GM19238 (cell line): ENCODE measurements at regions not wholly inside any gene's neighbourhood (a gene's known extent, or its start where the extent isn't known, plus 50 kb on each side); places are given as distances from the start of the nearest gene placed in this dataset.

ENCODE experiments used
- DNase-seq: peaks from one replicate; pipeline ENCODE4 v3.0.0; 2011; ENCODE audit warnings: low spot score; ENCODE audit not compliant: insufficient read length

DNA sequence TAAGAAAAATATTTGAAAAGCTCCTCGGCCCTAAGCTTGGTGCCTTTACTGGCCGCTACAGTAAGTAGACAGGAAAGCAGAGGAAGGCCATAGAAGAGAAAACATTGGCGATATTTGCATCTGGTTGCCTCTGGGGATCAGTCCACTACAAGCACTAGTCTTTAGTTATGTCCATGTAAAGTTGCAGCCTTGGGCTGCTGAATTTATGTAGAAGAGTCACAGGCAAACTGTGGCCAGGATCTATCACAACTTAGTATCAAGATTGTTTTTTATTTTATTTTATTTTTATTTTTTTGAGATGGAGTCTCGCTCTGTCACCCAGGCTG, 228.7 kb upstream of the CAMK1G start:
- DNase-seq: no peak

DNA sequence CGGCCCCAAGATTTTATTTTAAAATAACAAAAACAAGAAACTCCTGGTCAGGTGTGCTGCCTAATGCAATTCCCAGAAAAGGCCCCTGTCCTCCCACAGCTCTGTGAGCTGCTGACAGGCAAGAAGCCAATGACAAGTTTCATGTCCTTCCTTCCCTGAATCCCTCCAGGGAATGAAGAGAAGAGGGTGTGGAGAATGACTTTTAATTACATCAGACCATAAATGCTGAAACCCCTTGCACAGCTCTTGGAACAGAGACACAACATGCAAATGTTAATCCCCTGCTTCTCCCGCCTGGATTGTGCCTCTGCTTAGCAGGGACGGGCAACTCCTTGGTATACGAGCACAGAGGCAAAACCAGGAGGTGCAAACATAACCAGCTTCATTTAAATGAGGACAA, 228.1 kb upstream of the CAMK1G start:
- DNase-seq: no peak

DNA sequence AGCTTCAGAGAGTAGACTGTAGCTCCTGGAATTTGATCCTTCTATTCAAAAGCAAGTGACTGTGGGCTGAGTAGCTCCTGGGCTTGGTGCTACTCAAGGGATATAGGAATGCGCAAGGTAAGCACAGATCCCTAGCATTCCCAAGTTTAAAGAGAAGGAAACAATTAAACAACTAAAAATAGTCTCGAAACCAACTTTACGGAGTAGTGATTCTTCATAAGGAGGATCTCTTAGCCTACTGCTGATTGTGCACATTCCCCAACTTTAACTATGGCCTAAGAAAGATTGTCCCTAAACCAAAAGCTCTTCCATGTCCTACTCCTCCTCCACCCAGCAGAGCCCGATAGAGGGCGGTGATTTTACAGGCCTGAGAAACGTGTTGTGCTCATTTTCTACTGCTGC, 226.5 kb upstream of the CAMK1G start:
- no peak for DNase-seq

DNA sequence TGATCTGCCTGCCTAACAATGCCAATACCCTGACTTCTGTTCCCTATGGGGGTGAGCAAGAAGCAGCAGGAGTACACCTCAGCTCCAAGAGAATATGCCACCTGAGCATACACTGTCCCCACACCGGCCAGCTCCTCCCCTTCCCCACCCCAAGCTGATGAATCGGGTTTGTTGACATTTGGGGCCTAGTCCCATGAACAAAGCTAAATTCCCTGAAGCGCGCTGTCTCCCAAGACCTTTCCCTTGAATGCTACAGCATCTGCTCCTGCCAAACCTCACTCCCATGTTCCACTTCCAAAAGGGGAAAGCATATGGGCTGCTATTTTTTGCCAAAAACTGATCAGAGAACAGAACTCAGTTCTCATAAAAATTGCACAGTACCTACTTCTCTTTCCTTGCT, 220.4 kb upstream of the CAMK1G start:
- DNase-seq: no peak

DNA sequence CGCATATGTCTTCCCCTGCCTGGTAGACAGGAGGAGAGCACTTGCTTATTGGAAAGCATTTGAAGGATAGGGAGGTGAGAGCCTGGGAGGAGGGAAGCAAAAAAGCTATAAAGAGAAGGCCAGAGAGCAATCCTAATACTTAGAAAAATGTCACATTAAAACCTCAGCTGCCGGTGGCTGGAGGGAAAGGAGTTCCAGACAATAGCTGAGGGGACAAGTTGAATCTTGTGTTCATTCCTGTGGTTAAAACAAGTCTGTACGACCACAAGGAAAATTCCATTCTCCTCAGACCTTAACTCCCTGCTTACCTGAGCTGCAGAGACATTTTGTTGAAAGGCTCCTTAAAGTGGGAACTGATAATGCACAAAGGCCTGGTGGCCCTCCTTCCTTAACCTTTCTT, 218.8 kb upstream of the CAMK1G start:
- DNase-seq: no peak

DNA sequence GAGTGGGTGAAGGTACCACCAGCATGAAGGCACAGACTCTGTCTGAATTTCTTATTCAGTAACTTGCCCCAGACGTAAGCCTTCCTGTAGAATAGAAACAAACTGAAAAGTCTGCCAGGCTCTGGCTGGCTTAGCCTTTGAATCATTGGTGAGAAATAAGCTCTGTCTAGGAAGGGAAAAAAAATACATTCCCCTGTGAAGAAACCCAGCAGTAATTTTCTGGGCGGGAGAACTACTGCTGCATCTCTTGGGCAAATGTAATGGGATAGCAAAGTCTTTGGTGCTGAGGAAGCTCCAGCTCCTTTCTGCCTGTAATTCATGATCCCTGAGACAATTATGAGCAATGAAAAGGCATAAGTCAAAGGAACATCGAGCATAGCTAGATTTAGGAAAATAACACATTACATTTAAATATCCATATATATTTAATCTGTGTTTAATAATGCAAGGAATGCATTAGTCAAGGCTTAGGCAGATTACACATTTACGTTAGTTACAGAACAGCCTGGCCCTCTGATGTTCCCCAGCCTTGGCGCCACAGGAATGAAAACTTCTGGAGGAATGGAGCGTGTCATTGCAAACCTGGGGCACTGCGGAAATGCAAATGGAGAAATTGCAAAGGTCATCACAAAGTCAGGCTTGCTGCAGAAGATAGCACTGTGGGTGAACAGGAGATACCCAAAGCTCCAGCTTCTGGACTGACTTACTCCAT, 216.3 kb upstream of the CAMK1G start:
- no peak for DNase-seq

DNA sequence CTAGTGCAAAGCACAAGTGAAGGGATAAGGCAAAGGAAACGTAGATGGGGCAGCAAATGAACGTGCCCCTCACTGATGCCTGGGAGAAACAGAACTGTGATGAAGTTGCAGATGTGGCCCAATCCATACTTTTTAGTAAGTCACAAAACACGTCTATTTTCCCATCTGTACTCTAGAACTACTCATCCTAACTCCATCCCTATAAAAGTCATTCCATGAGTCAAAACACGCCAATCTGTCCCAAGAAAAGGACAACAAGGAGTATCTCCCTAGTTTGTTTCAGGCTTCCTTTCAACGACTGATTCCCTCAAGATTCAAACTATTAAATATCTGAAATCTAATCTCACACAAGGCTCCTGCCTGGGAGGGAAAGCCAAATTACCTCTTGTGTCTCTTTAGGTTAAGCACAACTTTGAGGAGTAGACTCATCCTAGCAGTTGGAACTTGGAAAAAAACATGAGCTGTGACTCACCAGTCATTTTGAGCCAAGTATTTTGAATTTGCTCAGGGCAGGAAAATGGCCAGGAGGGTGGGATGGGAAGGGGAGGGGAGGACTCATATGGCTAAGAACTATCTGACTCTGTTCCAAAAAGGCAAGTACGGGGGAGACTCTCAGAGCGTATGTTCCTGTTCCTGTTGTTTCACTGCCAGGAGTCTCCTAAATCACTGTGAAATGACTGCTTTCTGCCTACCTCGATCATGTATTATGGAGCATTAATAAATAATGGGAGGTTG, 214.5 kb upstream of the CAMK1G start:
- no peak for DNase-seq

DNA sequence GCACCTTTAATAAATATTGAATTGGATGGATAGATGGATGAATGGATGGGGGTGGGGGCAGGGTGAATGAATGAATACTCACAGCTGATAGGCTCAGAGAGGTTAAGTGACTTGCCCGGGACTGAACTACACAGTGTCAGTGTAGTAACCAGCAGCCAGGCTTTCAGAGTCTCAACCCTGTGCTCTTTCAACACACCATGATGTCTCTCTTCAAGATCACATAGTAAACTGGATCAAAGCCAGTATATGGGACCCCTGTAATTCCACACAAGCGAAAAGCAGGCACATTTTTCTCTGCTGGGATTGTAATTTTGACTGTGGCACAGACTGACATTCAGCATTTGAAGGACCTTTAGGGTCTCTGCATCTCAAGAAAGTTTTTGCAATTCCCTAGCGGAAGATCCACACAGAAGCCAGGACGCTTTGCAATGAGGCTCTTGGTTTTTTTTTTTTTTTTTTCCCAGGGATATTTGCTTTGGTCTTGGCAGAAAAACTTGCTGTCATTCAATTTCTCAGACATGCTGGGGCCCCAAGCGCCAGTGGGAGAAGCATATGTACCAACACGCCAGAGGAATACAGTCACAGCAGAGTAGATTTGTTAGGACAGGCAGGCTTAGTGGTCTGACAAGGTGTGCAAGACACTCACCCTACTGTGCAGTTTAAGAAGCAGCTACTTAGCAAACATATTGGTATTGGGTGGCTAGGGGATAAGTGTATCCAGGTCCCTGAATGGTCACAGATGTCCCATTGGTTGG, 213.1 kb upstream of the CAMK1G start:
- DNase-seq: no peak

DNA sequence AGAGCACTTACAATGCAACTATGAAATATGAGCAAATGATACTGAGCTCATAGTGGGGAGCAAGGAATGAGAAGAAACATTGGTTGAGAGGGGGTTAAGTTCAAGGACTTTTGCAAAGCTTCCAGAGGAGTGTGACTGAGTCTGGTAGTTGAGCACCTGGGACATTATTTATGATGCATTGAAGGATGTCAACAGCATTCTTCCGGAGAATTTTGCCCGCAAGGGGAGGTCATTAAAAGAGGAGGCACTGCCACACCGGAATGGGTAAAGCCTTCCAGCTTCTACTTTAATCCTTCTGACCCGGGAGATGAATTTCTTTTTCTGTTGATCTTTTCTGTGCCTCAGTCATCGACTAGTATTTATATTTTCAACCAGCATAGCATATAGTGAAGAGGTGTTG, 208.4 kb upstream of the CAMK1G start:
- no peak for DNase-seq

DNA sequence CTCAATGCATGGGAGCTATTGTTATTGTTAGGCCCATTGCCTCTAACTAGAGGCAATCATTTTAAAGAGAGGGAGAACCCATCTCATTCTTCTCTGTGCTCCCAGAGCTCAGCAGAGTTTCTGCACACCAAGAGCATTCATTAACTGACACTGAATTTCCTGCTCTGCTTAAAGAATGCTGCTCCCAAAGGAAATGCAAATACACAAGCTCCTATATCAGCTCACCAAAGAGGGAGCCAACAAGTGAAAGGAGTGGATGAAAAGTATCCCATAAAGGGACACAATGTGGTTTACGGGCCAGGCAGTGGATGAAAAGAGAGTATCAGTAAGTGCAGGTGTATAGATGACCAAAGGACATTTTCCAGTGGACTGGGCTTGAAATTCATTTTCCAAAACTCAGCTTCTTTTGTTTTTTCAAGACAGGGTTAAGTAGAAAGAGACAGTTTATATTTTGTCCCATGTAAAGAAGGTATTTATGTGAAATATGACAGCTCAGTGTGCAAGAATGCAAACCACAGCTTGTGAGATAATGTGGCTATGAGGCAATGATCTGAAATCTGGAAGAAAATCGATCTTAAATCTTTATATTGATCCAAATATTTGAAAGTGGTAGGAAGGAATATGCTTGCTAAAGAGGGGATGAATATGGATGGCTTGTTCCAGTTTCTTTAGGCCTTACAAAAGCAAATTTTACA, 207.7 kb upstream of the CAMK1G start:
- DNase-seq: no peak

DNA sequence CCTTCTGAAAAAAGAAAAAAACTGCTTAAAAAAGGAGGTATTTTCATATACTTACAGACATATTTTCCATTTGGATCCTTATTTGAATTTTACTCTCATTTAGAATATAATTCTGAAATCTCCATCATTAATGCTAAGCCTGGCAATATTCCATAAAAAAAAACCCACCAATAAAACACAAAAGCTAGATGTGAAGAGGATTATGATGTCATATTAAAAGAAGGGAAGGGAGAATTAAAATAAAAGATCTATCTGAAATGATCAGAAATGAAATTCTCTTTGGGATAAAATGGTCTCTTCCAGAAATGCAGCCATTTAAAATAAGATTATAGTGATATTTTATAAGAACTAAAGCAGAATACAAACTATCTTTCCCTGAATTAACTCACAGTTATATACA, 206.7 kb upstream of the CAMK1G start:
- DNase-seq: no peak

DNA sequence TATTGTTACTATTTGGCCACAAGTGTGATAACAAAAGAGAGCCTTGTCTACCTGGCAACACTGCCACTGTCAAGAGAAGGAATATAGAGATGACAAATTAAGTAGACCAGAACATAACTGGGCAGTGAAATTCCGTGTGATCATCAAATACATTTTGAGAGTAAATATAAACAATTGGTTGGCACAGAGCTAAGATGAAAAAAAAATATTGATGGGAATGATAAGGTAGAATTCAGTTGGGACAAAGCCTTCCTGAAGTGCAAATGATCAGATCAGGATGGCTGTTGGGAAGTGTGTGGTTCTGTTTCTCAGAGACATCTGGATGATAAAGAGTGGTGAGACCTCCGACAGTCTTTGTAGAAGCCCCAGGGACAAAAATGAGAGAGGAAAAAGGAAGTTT, 205.5 kb upstream of the CAMK1G start:
- DNase-seq: no peak

DNA sequence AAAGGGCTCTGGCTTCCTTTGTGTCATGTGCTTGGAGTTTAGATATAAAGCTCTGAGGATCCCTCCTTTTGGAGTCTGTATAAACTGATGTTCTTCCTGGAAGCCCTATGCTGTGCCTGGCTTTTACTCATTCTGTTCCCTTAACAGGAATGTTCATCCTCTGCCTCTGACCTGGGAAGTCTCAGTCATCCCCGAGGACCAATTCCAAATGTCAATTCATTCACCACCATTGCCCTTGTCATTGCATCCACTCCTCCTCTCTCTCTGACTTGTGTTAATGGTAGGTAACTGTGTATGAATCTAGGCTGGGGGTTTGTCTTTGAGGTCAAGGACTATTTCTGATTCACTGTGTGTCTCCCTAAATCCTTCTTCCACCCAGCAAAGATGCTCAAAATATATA, 204.2 kb upstream of the CAMK1G start:
- no peak for DNase-seq

DNA sequence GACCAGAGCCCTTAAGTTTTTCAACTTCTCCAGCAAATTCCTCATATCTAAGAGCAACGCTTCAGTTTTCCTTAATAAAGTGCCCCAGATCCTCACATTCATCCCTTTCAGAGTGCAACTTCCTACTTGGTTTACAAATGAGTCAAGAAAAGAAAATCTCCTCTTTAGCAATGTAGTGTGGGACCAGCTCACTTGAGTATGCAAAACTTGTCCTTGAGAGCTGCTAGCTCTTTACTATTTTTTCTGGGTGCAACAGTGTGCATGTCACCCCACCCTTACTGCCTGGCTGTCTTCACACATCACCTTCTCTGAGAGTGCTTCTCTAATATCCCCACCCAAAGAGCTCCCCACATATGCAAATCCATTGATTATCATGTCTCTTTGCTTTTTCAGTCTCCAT, 203.1 kb upstream of the CAMK1G start:
- no peak for DNase-seq

DNA sequence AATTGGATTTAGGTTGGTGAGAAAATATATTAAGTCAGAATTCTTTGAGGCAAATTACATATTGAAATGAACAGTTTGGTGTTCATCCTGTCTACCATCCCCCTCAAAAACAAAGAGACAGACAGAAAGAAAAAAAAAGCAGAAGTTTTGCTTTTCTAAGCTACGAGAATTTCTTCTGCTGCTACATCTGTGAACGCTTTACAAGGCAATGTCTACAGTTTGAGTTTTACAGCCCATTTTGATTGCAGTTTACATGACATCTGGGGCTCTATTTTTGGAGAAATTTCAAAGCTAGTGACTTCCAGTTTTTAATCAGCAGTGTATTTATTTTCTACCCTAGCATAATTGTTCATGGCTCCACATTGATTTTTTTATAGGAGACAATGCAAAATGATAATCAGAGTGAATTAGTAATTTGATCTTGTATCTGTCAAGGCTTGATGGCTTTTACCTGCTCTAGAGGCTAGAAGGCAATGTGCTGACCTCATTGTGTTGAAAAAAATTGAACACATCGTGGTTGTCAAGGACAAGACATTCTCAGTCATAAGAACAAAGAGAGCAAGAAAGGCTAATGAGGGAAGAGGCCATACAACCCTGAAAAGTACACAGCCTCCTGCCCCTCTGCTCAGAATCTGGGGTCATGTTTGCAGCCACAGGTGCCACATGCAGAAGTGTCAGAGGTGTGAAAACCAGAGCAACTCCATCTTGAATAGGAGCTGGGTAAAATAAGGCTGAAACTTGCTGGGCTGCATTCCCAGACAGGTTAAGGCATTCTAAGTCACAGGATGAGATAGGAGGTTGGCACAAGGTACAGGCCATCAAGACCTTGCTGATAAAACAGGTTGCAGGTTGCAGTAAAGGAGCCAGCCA, 201.0 kb upstream of the CAMK1G start:
- no peak for DNase-seq

DNA sequence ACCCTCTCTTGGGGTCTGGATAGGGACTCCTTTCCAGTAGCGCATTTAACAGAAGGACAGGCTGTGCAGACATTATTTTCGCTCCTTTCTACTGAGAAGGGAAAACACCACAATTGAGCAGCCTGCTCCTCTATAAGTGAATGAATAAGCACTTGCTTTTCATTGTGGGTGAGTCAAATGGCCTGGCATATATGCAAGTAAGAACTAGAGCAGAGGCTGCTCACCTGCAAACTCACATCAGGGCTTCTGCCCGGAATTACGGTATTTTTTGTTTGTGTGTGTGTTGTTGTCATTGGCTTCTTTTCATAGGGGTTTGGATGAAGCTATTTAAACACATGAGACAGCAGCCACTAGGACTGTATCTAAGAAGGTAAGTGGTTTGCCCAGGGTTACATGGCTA, 200.1 kb upstream of the CAMK1G start:
- DNase-seq: no peak

DNA sequence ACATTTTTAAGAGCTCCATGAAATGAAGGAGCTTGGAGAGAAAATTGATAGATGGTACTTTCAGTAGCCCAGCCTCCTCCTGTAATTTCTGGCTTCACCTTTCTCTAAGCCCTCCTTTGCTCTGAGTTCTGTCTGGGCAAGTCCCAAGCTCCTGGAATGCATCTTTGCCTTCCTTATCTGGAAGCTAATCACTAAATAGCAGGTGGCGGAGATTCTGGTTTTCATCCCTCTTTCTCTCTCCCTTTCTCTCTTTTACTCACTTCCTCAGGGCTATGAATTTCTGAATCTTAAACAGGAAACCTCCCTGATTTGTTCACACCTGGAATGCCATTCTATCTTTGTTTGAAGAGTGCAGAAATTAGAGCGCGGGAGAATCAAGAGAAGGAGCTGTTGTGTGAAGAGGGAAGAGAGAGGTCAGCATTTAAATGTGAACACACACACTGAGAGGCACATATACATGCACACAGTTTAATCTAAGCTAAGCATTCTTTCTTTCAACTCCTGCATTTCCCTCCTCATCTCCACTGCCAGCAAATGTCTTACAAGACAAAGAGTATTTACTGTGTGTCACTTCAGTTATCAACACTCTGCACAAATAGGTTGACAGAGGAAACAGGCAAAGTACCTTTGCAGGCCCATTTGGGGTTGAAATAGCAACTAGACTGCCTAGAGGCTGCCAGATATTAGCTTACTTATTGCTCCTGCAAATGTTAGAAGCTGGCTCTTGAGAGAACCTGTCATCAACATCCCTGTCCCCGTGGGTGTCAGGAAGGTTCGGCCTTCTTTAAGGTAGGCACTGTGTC, 199.4 kb upstream of the CAMK1G start:
- no peak for DNase-seq

DNA sequence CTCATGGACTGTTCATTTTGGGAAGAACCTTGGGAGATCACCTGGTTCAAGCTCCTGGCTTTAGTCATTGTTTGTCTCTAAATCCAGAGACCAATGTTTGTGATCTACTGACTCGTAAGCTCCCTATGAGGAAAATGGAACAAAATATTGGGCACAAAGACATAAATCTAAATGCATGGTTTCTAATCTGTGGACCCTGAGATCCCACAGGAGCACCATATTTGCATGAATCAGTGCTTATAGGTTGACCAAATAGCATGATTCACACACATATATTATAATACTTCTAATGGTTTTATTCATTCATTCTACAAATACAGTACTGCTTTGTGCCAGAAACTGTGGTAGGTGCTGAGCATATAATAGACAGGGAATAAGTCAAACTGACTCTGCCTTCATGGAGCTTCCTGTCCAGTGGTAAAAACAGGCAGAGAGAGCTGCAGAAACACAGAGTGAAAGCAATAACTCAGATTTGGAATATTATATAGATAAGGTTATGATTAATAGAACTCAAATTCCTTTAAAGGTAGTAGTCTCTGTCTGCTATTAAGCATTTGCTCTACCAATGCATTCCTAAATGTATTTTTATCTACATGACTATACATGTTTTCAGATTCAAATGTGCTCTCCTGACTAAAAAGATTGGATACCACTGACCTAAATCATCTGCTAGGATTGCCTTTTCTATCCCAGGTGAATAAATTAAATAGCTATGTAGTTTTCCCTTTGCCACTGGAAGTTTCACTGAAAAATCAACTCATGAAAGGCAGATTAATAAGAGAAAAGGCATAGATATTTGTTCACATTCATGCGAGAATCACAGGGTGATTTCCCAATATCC, 198.6 kb upstream of the CAMK1G start:
- no peak for DNase-seq

DNA sequence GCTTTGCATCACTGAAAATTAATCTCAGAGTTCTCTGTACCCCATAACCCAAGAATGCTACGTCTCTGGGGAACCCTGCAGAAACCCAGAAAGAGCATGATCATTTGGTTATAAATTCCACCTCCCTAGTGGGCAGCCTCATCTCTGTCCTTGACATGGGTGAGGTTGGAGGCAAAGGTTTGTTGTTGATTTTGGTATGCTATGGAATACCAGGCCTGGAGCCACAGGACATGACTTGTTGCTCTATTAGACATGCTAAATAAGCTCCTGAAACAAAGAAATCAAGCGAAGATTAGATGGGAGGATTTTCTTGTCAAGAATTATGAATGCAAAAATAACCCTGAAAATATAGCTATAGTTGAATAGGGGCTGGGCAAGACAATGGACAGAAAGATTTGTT, 197.4 kb upstream of the CAMK1G start:
- DNase-seq: no peak
